Peyer's patch (tissue), 4 donors: ENCODE measurements at regions not wholly inside any gene's neighbourhood (a gene's known extent, or its start where the extent isn't known, plus 50 kb on each side); places are given as distances from the start of the nearest gene placed in this dataset.

Experiments used
- DNase-seq, 3 donors: peaks; one replicate each; pipeline ENCODE4 v3.0.0-alpha.2; 2017 to 2019
- H3K27ac ChIP-seq, 4 donors: fragments of 200-600 bp; sonication (generic); one replicate each; pipeline ENCODE4 v1.5.1; 2016 to 2019
- H3K27me3 ChIP-seq, 2 donors: fragments of 200-600 bp; sonication (generic); one replicate each; pipeline ENCODE4 v1.5.1; 2019
- H3K36me3 ChIP-seq, 3 donors: fragments of 200-600 bp; sonication (generic); one replicate each; pipeline ENCODE4 v1.5.1; 2016 to 2019
- H3K4me1 ChIP-seq, 4 donors: fragments of 200-600 bp; sonication (generic); one replicate each; pipeline ENCODE4 v1.5.1; 2016 to 2019
- H3K4me3 ChIP-seq, 4 donors: fragments of 200-600 bp; sonication (generic); 1 replicate in 3 of 4; 2 replicates in 1 of 4; pipeline ENCODE4 v1.5.1; 2016 to 2019; ENCODE audit warnings: mild to moderate bottlenecking in 1 of 4
- H3K9me3 ChIP-seq, 4 donors: fragments of 200-600 bp; sonication (generic); one replicate each; pipeline ENCODE4 v1.5.1; 2016 to 2019; ENCODE audit warnings: mild to moderate bottlenecking in 1 of 4
- CTCF ChIP-seq, 6 experiments: fragments of 450-650 bp in 4 of 6; fragments of 200-600 bp in 2 of 6; sonication (generic) in 1 of 6; IDR thresholded peaks; one replicate each; pipeline ENCODE4 v1.5.1; 2017 to 2019; ENCODE audit warnings: antibody characterized with exemption in 6 of 6, mild to moderate bottlenecking in 3 of 6, moderate library complexity in 1 of 6
- POLR2A ChIP-seq, 2 donors: fragments of 450-650 bp; IDR thresholded peaks; one replicate each; pipeline ENCODE4 v1.5.1; 2017; ENCODE audit warnings: antibody characterized with exemption in 2 of 2, mild to moderate bottlenecking in 2 of 2, moderate library complexity in 2 of 2

- H3K36me3 ChIP-seq: no peaks in the 10 kb centered on the region
- H3K4me3 ChIP-seq: no peak overlapping the region
- no peaks in the 10 kb centered on the region for H3K4me1 ChIP-seq
- peaks cover 0 to 3% (median 0%) of the 10 kb centered on the region in 4 donors for H3K9me3 ChIP-seq
- no peak for DNase-seq
- no peak overlapping the region for H3K27ac ChIP-seq
- no peaks in the 10 kb centered on the region for H3K27me3 ChIP-seq
- TF ChIP-seq POLR2A (IDR thresholded peaks at IDR 0.05) (no peak), CTCF (IDR thresholded peaks at IDR 0.05) (no peak)
These were observed 1215.7 kb downstream of the MAT2B start for GRCh38 chr5:164721116-164721515.

GRCh38 chr5:164721656-164722055 lies 1216.2 kb downstream of the MAT2B start:
- Histone ChIP-seq H3K27me3 (no peaks in the 10 kb centered on the region), H3K36me3 (no peaks in the 10 kb centered on the region), H3K4me3 (no peak overlapping the region), H3K27ac (no peak overlapping the region), H3K4me1 (no peaks in the 10 kb centered on the region), H3K9me3 (peaks cover 0 to 3% (median 0%) of the 10 kb centered on the region in 4 donors)
- TF ChIP-seq CTCF (IDR thresholded peaks at IDR 0.05) (no peak), POLR2A (IDR thresholded peaks at IDR 0.05) (no peak)
- no peak for DNase-seq

GRCh38 chr5:164722702-164723101 lies 1217.3 kb downstream of the MAT2B start:
- Histone ChIP-seq H3K4me1 (no peaks in the 10 kb centered on the region), H3K27ac (no peak overlapping the region), H3K9me3 (peaks cover 0 to 3% (median 0%) of the 10 kb centered on the region in 4 donors), H3K27me3 (no peaks in the 10 kb centered on the region), H3K36me3 (no peaks in the 10 kb centered on the region), H3K4me3 (no peak overlapping the region)
- TF ChIP-seq CTCF (IDR thresholded peaks at IDR 0.05) (no peak), POLR2A (IDR thresholded peaks at IDR 0.05) (no peak)
- no peak for DNase-seq

- TF ChIP-seq POLR2A (IDR thresholded peaks at IDR 0.05): no peak
- no peak for TF ChIP-seq CTCF (IDR thresholded peaks at IDR 0.05)
- H3K36me3 ChIP-seq: no peaks in the 10 kb centered on the region
- H3K27me3 ChIP-seq: no peaks in the 10 kb centered on the region
- no peak for DNase-seq
- no peak overlapping the region for H3K27ac ChIP-seq
- H3K9me3 ChIP-seq: peaks cover 0 to 3% (median 0%) of the 10 kb centered on the region in 4 donors
- no peaks in the 10 kb centered on the region for H3K4me1 ChIP-seq
- no peak overlapping the region for H3K4me3 ChIP-seq
These were observed 1221.6 kb downstream of the MAT2B start for GRCh38 chr5:164727012-164727411.

- Histone ChIP-seq H3K4me1 (no peaks in the 10 kb centered on the region), H3K27me3 (no peaks in the 10 kb centered on the region), H3K36me3 (no peaks in the 10 kb centered on the region), H3K9me3 (no peaks in the 10 kb centered on the region), H3K27ac (no peak overlapping the region), H3K4me3 (no peak overlapping the region)
- DNase-seq: no peak
- no peak for TF ChIP-seq CTCF (IDR thresholded peaks at IDR 0.05)
- no peak for TF ChIP-seq POLR2A (IDR thresholded peaks at IDR 0.05)
These were observed 1223.3 kb downstream of the MAT2B start for GRCh38 chr5:164728733-164729132.

GRCh38 chr5:164735334-164735733 lies 1229.9 kb downstream of the MAT2B start:
- Histone ChIP-seq H3K9me3 (no peaks in the 10 kb centered on the region), H3K4me1 (no peaks in the 10 kb centered on the region), H3K4me3 (no peak overlapping the region), H3K36me3 (no peaks in the 10 kb centered on the region), H3K27me3 (no peaks in the 10 kb centered on the region), H3K27ac (no peak overlapping the region)
- TF ChIP-seq POLR2A (IDR thresholded peaks at IDR 0.05): no peak
- no peak for TF ChIP-seq CTCF (IDR thresholded peaks at IDR 0.05)
- DNase-seq: no peak
